ENCODE measurements at regions not wholly inside any gene's neighbourhood (a gene's known extent, or its start where the extent isn't known, plus 50 kb on each side); places are given as distances from the start of the nearest gene placed in this dataset.

- DNase-seq: no peak
These were observed 68.8 kb upstream of the APC start for GRCh38 chr5:112668911-112669310.

GRCh38 chr5:112669328-112669963, 68.2 kb upstream of the APC start:
- no peak for DNase-seq

GRCh38 chr5:112671687-112672086, 66.0 kb upstream of the APC start:
- no peak for DNase-seq

- no peak for DNase-seq
These were observed 56.2 kb upstream of the APC start for GRCh38 chr5:112681481-112681908.

GRCh38 chr5:112682621-112683061, 55.0 kb upstream of the APC start:
- no peak for DNase-seq

- DNase-seq: no peak
These were observed 53.6 kb upstream of the APC start for GRCh38 chr5:112684121-112684520.

GRCh38 chr5:112684737-112685136, 52.9 kb upstream of the APC start:
- DNase-seq: no peak

GRCh38 chr5:112685386-112685785, 52.3 kb upstream of the APC start:
- DNase-seq: no peak

- no peak for DNase-seq
These were observed 51.8 kb upstream of the APC start for GRCh38 chr5:112685931-112686330.

- no peak for DNase-seq
These were observed 51.0 kb upstream of the APC start for GRCh38 chr5:112686675-112687074.

GRCh38 chr5:112687306-112687705, 50.4 kb upstream of the APC start:
- DNase-seq: no peak

All from stimulated activated CD4-positive, alpha-beta T cell treated with anti-CD3 and anti-CD28 coated beads, Interleukin-1b, Interleukin-23, amount 100 ng/mL, for 48 hours (primary cell).